Neural progenitor cell (in vitro differentiated cells): ENCODE measurements at regions not wholly inside any gene's neighbourhood (a gene's known extent, or its start where the extent isn't known, plus 50 kb on each side); places are given as distances from the start of the nearest gene placed in this dataset.

ENCODE experiments used
- DNase-seq: peaks from one replicate; pipeline ENCODE4 v3.0.0-alpha.2; 2016; ENCODE audit warnings: low spot score
- H2AFZ ChIP-seq: fragments of 200-600 bp; sonication (generic); replicated peaks from 2 replicates; pipeline ENCODE4 v1.6.1; 2016; ENCODE audit warnings: antibody characterized with exemption
- H3F3A ChIP-seq: fragments of 200-600 bp; sonication (generic); 2 replicates; pipeline ENCODE4 v1.6.1; 2016; ENCODE audit warnings: antibody characterized with exemption, low read depth
- H3K27ac ChIP-seq: fragments of 200-600 bp; sonication (generic); 2 replicates; pipeline ENCODE4 v1.5.1; 2016; ENCODE audit warnings: mild to moderate bottlenecking
- H3K27me3 ChIP-seq: fragments of 200-600 bp; sonication (generic); 2 replicates; pipeline ENCODE4 v1.6.1; 2016; ENCODE audit warnings: mild to moderate bottlenecking, moderate library complexity
- H3K36me3 ChIP-seq: fragments of 200-600 bp; sonication (generic); 2 replicates; pipeline ENCODE4 v1.5.1; 2016
- H3K4me1 ChIP-seq: fragments of 200-600 bp; sonication (generic); 2 replicates; pipeline ENCODE4 v1.6.1; 2016; ENCODE audit warnings: mixed run types
- H3K4me2 ChIP-seq: fragments of 200-600 bp; sonication (generic); 2 replicates; pipeline ENCODE4 v1.6.1; 2016
- H3K4me3 ChIP-seq: fragments of 200-600 bp; sonication (generic); 2 replicates; pipeline ENCODE4 v1.5.1; 2016
- H3K79me2 ChIP-seq: fragments of 200-600 bp; sonication (generic); 2 replicates; pipeline ENCODE4 v1.6.1; 2016; ENCODE audit warnings: low read depth
- H3K9ac ChIP-seq: fragments of 200-600 bp; sonication (generic); 2 replicates; pipeline ENCODE4 v1.6.1; 2016
- H3K9me3 ChIP-seq: fragments of 200-600 bp; sonication (generic); 2 replicates; pipeline ENCODE4 v1.5.1; 2016; ENCODE audit warnings: low read depth
- H4K20me1 ChIP-seq: fragments of 200-600 bp; sonication (generic); 2 replicates; pipeline ENCODE4 v1.6.1; 2016; ENCODE audit warnings: low read depth
- H3K27ac Mint-ChIP-seq: 3 replicates; pipeline ENCODE4 v1.8.0; 2021; ENCODE audit warnings: mixed read lengths
- H3K27me3 Mint-ChIP-seq: 2 replicates; pipeline ENCODE4 v1.8.0; 2022; ENCODE audit warnings: low read depth, mild to moderate bottlenecking, inconsistent platforms, moderate library complexity, mixed read lengths; ENCODE audit not compliant: insufficient read depth
- H3K36me3 Mint-ChIP-seq: 3 replicates; pipeline ENCODE4 v1.8.0; 2021; ENCODE audit warnings: mixed read lengths
- H3K4me1 Mint-ChIP-seq: 3 replicates; pipeline ENCODE4 v1.8.0; 2021; ENCODE audit warnings: mixed read lengths
- H3K4me3 Mint-ChIP-seq: 3 replicates; pipeline ENCODE4 v1.8.0; 2021; ENCODE audit warnings: mild to moderate bottlenecking, moderate library complexity, mixed read lengths
- H3K9me3 Mint-ChIP-seq: 3 replicates; pipeline ENCODE4 v1.8.0; 2020; ENCODE audit warnings: mixed read lengths
- CTCF ChIP-seq: fragments of 200-600 bp; sonication (generic); IDR thresholded peaks from 2 replicates; pipeline ENCODE4 v1.5.1; 2017; ENCODE audit warnings: antibody characterized with exemption, mild to moderate bottlenecking
- EZH2 ChIP-seq: fragments of 200-600 bp; sonication (generic); IDR thresholded peaks from 2 replicates; pipeline ENCODE4 v1.6.1; 2017; ENCODE audit warnings: antibody characterized with exemption, mild to moderate bottlenecking, moderate library complexity
- EZH2phosphoT487 ChIP-seq: fragments of 200-600 bp; sonication (generic); IDR thresholded peaks from 2 replicates; pipeline ENCODE4 v1.6.1; 2017; ENCODE audit warnings: antibody characterized with exemption

GRCh38 chr4:111836601-111837000 lies 308.7 kb upstream of the FAM241A start:
- H3K36me3 ChIP-seq, result no peaks in the 10 kb centered on the region
- no peaks in the 10 kb centered on the region for H3K27me3 ChIP-seq
- H3K79me2 ChIP-seq, result no peaks in the 10 kb centered on the region
- TF ChIP-seq EZH2phosphoT487 (no peak), EZH2 (no peak), CTCF (no peak)
- H2AFZ ChIP-seq, result no peak overlapping the region
- Mint-ChIP-seq H3K27me3 (peaks cover 4% of the 10 kb centered on the region), H3K27ac (no peak overlapping the region), H3K36me3 (no peaks in the 10 kb centered on the region), H3K4me1 (no peaks in the 10 kb centered on the region), H3K4me3 (no peak overlapping the region), H3K9me3 (peaks cover 8% of the 10 kb centered on the region)
- no peak overlapping the region for H3K4me3 ChIP-seq
- H4K20me1 ChIP-seq, result no peaks in the 10 kb centered on the region
- H3K27ac ChIP-seq, result no peak overlapping the region
- no peaks in the 10 kb centered on the region for H3F3A ChIP-seq
- H3K9me3 ChIP-seq, result no peaks in the 10 kb centered on the region
- DNase-seq, result no peak
- no peak overlapping the region for H3K4me2 ChIP-seq
- H3K9ac ChIP-seq, result no peak overlapping the region
- H3K4me1 ChIP-seq, result peaks cover 11% of the 10 kb centered on the region

- Mint-ChIP-seq H3K4me1 (no peaks in the 10 kb centered on the region), H3K27ac (no peak overlapping the region), H3K36me3 (no peaks in the 10 kb centered on the region), H3K9me3 (peaks cover 8% of the 10 kb centered on the region), H3K27me3 (peaks cover 4% of the 10 kb centered on the region), H3K4me3 (no peak overlapping the region)
- Histone ChIP-seq H3K36me3 (no peaks in the 10 kb centered on the region), H3K27ac (no peak overlapping the region), H3K9ac (no peak overlapping the region), H3F3A (no peaks in the 10 kb centered on the region), H2AFZ (no peak overlapping the region), H3K9me3 (no peaks in the 10 kb centered on the region), H3K4me1 (peaks cover 11% of the 10 kb centered on the region), H3K79me2 (no peaks in the 10 kb centered on the region), H3K4me3 (no peak overlapping the region), H3K4me2 (no peak overlapping the region), H3K27me3 (no peaks in the 10 kb centered on the region), H4K20me1 (no peaks in the 10 kb centered on the region)
- no peak for DNase-seq
- no peak for TF ChIP-seq EZH2phosphoT487
- TF ChIP-seq EZH2, result no peak
- no peak for TF ChIP-seq CTCF
These were observed 307.5 kb upstream of the FAM241A start for GRCh38 chr4:111837761-111838160.

GRCh38 chr4:111838406-111838930 lies 306.8 kb upstream of the FAM241A start:
- Mint-ChIP-seq H3K27ac (no peak overlapping the region), H3K4me1 (no peaks in the 10 kb centered on the region), H3K36me3 (no peaks in the 10 kb centered on the region), H3K9me3 (peaks cover 3% of the 10 kb centered on the region), H3K27me3 (peaks cover 4% of the 10 kb centered on the region), H3K4me3 (no peak overlapping the region)
- Histone ChIP-seq H3K4me1 (peaks cover 11% of the 10 kb centered on the region), H2AFZ (no peak overlapping the region), H3K9ac (no peak overlapping the region), H3K4me3 (no peak overlapping the region), H3K36me3 (no peaks in the 10 kb centered on the region), H3K9me3 (no peaks in the 10 kb centered on the region), H4K20me1 (no peaks in the 10 kb centered on the region), H3K79me2 (no peaks in the 10 kb centered on the region), H3K4me2 (no peak overlapping the region), H3K27me3 (no peaks in the 10 kb centered on the region), H3F3A (no peaks in the 10 kb centered on the region), H3K27ac (no peak overlapping the region)
- no peak for DNase-seq
- TF ChIP-seq EZH2phosphoT487 (no peak), CTCF (no peak), EZH2 (no peak)
